ENCODE measurements at regions not wholly inside any gene's neighbourhood (a gene's known extent, or its start where the extent isn't known, plus 50 kb on each side); places are given as distances from the start of the nearest gene placed in this dataset.

- Histone ChIP-seq H3K4me3 (no peak overlapping the region), H3K27ac (no peak overlapping the region), H3K4me2 (no peak overlapping the region), H3K4me1 (no peaks in the 10 kb centered on the region), H3K9me3 (no peaks in the 10 kb centered on the region)
- ATAC-seq (no peak), FAIRE-seq (no peak), DNase-seq (ENCODE audit: low read depth in 1 of 2, low spot score in 1 of 2) (no peak)
- TF ChIP-seq NFE2L2 (conservative IDR thresholded peaks at IDR 0.05; ENCODE audit: low read length): no peak
- no peak for TF ChIP-seq ELK1 (IDR thresholded peaks at IDR 0.05; ENCODE audit: low read depth, low read length)
- no peak for TF ChIP-seq HMGXB4 (CRISPR knock-in tag; IDR thresholded peaks at IDR 0.05; ENCODE audit: borderline replicate concordance)
- no peak for TF ChIP-seq HOXB5 (CRISPR knock-in tag; IDR thresholded peaks at IDR 0.05)
- TF ChIP-seq TFCP2L1 (CRISPR knock-in tag; IDR thresholded peaks at IDR 0.05): no peak
- TF ChIP-seq CTCF (IDR thresholded peaks at IDR 0.05): no peak
- TF ChIP-seq POLR2A (IDR thresholded peaks at IDR 0.05; ENCODE audit: low read length): no peak
- TF ChIP-seq MAZ (IDR thresholded peaks at IDR 0.05; ENCODE audit: borderline replicate concordance, low read depth, low read length): no peak
- CTCF ChIA-PET: no interaction called here
- POLR2A ChIA-PET: no interaction called here
- WGBS (ENCODE audit: missing lambda C conversion rate): 82% methylated on average over 4 of the region's 5 CpGs
These were observed 66.4 kb upstream of the RUNX3 start for GRCh38 chr1:24996456-24996855.

GRCh38 chr1:24995661-24996060, 65.6 kb upstream of the RUNX3 start:
- Histone ChIP-seq H3K4me2 (no peak overlapping the region), H3K27ac (no peak overlapping the region), H3K4me3 (no peak overlapping the region), H3K9me3 (no peaks in the 10 kb centered on the region), H3K4me1 (no peaks in the 10 kb centered on the region)
- ChIA-PET POLR2A (no interaction called here), CTCF (interaction anchor here (1.6 kb wide), 1 partner anchor 210 kb away, joined by 3 read pairs; no protein-coding TSS in a partner anchor)
- TF ChIP-seq JUNB (IDR thresholded peaks at IDR 0.05): no peak
- TF ChIP-seq TFCP2L1 (CRISPR knock-in tag; IDR thresholded peaks at IDR 0.05): no peak
- TF ChIP-seq PBX3 (IDR thresholded peaks at IDR 0.05): no peak
- no peak for TF ChIP-seq USF2 (IDR thresholded peaks at IDR 0.05)
- TF ChIP-seq RFX5 (IDR thresholded peaks at IDR 0.05): no peak
- TF ChIP-seq ZNF302 (CRISPR knock-in tag; IDR thresholded peaks at IDR 0.05): no peak
- no peak for TF ChIP-seq CEBPB (IDR thresholded peaks at IDR 0.05)
- TF ChIP-seq EHMT2 (IDR thresholded peaks at IDR 0.05; ENCODE audit: low read depth): no peak
- DNase-seq (ENCODE audit: low read depth in 1 of 2, low spot score in 1 of 2) (no peak), ATAC-seq (no peak), FAIRE-seq (no peak)
- 95% methylated on average over 2 of the region's 3 CpGs for WGBS (ENCODE audit: missing lambda C conversion rate)

- no peak for ATAC-seq
- no peak for FAIRE-seq
- 60% methylated on average over 2 of the region's 6 CpGs for WGBS (ENCODE audit: missing lambda C conversion rate)
- POLR2A ChIA-PET: no interaction called here
- no peaks in the 10 kb centered on the region for H3K4me1 ChIP-seq
- no peak overlapping the region for H3K27ac ChIP-seq
- CTCF ChIA-PET: interaction anchor here (1.6 kb wide), 1 partner anchor 211 kb away, joined by 3 read pairs; no protein-coding TSS in a partner anchor
- H3K9me3 ChIP-seq: no peaks in the 10 kb centered on the region
- no peak overlapping the region for H3K4me3 ChIP-seq
- no peak for DNase-seq (ENCODE audit: low read depth in 1 of 2, low spot score in 1 of 2)
- no peak overlapping the region for H3K4me2 ChIP-seq
- TF ChIP-seq HES2 (IDR thresholded peaks at IDR 0.05) (no peak), HEYL (CRISPR knock-in tag; IDR thresholded peaks at IDR 0.05) (no peak), E2F6 (IDR thresholded peaks at IDR 0.05; ENCODE audit: borderline replicate concordance, low read depth) (no peak), RAD21 (conservative IDR thresholded peaks at IDR 0.05 in 1 of 2, IDR thresholded peaks at IDR 0.05 in 1 of 2) (no peak), HOXB13 (CRISPR knock-in tag; IDR thresholded peaks at IDR 0.05; ENCODE audit: low read depth) (no peak), KDM5A (IDR thresholded peaks at IDR 0.05) (no peak), HOXA7 (CRISPR knock-in tag; IDR thresholded peaks at IDR 0.05) (no peak), RFX5 (IDR thresholded peaks at IDR 0.05) (no peak), KDM1A (IDR thresholded peaks at IDR 0.05; ENCODE audit: low read depth) (no peak), CTCF (IDR thresholded peaks at IDR 0.05) (no peak), MYC (IDR thresholded peaks at IDR 0.05; ENCODE audit: borderline replicate concordance, low read length) (no peak), FOSB (CRISPR knock-in tag; IDR thresholded peaks at IDR 0.05) (no peak)
These were observed 65.1 kb upstream of the RUNX3 start for GRCh38 chr1:24995140-24995539.

Measured in A549 (cell line).